A673 (cell line): ENCODE measurements at regions not wholly inside any gene's neighbourhood (a gene's known extent, or its start where the extent isn't known, plus 50 kb on each side); places are given as distances from the start of the nearest gene placed in this dataset.
"Not testable (repeated sequence)": the region's sequence is repeated elsewhere in the genome, so short reads cannot be mapped to it uniquely, and the experiment has no call there.

Experiments used
- BruUV-seq: library from RNA; stranded (reverse); fragments of 400-500 nt; replicated peaks from 2 replicates; lab custom pipeline; 2021; lab: Mats Ljungman, UMichigan
- CTCF ChIA-PET: fragments of 300-600 bp; sonication (Branson Sonifier 250); formaldehyde crosslinking; loops from one replicate; lab custom pipeline; 2022; ENCODE audit warnings: antibody characterized with exemption; lab: Charles Lee
- POLR2A ChIA-PET: fragments of 300-600 bp; sonication (Branson Sonifier 250); formaldehyde crosslinking; loops from one replicate; lab custom pipeline; 2022; ENCODE audit warnings: antibody characterized with exemption; ENCODE audit not compliant: low non-redundant PET; lab: Charles Lee
- DNase-seq: peaks from one replicate; pipeline ENCODE4 v3.0.0-alpha.2; 2015; ENCODE audit warnings: low spot score
- H3K27ac ChIP-seq: fragments of 200-600 bp; sonication (generic); 2 replicates; pipeline ENCODE4 v1.5.1; 2016; ENCODE audit warnings: mixed run types, low read depth, mild to moderate bottlenecking, mixed read lengths, antibody characterized with exemption, low read length; ENCODE audit not compliant: poor library complexity, severe bottlenecking
- H3K27me3 ChIP-seq: fragments of 200-600 bp; sonication (generic); replicated peaks from 2 replicates; pipeline ENCODE4 v1.6.1; 2017; ENCODE audit warnings: mixed run types, low read depth, mild to moderate bottlenecking, mixed read lengths, antibody characterized with exemption, low read length; ENCODE audit not compliant: insufficient read depth, poor library complexity
- H3K36me3 ChIP-seq: fragments of 200-600 bp; sonication (generic); 2 replicates; pipeline ENCODE4 v1.6.1; 2016; ENCODE audit warnings: mixed run types, mild to moderate bottlenecking, mixed read lengths, antibody characterized with exemption, low read length; ENCODE audit not compliant: insufficient read depth, poor library complexity, severe bottlenecking
- H3K4me1 ChIP-seq: fragments of 200-600 bp; sonication (generic); 2 replicates; pipeline ENCODE4 v1.6.1; 2017; ENCODE audit warnings: mixed run types, mild to moderate bottlenecking, mixed read lengths, antibody characterized with exemption, low read length; ENCODE audit not compliant: insufficient read depth, poor library complexity, severe bottlenecking
- H3K4me3 ChIP-seq: fragments of 200-600 bp; sonication (generic); 2 replicates; pipeline ENCODE4 v1.5.1; 2016; ENCODE audit warnings: low read depth, mixed run types, mild to moderate bottlenecking, mixed read lengths, low read length; ENCODE audit not compliant: poor library complexity, severe bottlenecking
- H3K9me3 ChIP-seq: fragments of 200-600 bp; sonication (generic); 2 replicates; pipeline ENCODE4 v1.6.1; 2016; ENCODE audit warnings: mixed run types, low read depth, mild to moderate bottlenecking, mixed read lengths, antibody characterized with exemption, low read length; ENCODE audit not compliant: poor library complexity, severe bottlenecking
- EZH2 ChIP-seq: fragments of 200-600 bp; sonication (generic); IDR thresholded peaks from 2 replicates; pipeline ENCODE4 v1.6.1; 2017; ENCODE audit warnings: borderline replicate concordance, low read depth, mild to moderate bottlenecking, mixed read lengths, antibody characterized with exemption, low read length; ENCODE audit not compliant: poor library complexity, severe bottlenecking
- intact Hi-C: fragments of 100-400 bp; cut with micrococcal nuclease; formaldehyde crosslinking; loops from one replicate; pipeline ENCODE4 v1.10.0; 2022; ENCODE audit not compliant: unreplicated experiment
- TF ChIP-seq, protein P1 (sequence below): fragments of 300-800, 200-600 bp; sonication (generic); conservative IDR thresholded peaks from 2 replicates; pipeline ENCODE4 v1.5.1; 2017; ENCODE audit warnings: low read depth, mild to moderate bottlenecking, antibody characterized with exemption, low read length, moderate library complexity, mixed read lengths

DNA sequence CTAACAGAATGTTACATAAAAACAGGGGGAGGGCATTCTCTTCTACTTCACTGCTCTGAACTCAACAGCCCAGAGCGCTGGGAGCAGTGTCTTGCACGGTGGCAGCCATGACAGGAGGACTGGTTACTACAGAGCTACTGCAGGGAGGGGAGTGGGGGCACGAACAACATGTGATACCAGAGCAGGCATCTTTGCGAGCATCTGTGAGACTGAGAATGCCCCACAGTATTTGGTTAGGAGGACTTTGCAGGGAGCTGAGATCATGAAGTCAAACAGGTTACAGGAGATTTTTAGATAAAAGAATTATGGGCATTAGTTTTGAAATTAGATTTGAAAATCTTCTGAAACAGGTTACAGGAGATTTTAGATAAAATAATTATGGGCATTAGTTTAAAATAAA is 58.8 kb upstream of the GOLGA8B start:
- Histone ChIP-seq H3K9me3 (no peaks in the 10 kb centered on the region), H3K27me3 (no peaks in the 10 kb centered on the region), H3K27ac (no peak overlapping the region), H3K4me1 (no peaks in the 10 kb centered on the region), H3K36me3 (no peaks in the 10 kb centered on the region), H3K4me3 (no peak overlapping the region)
- no TSS peak for BruUV-seq
- no peak for DNase-seq
- TF ChIP-seq, protein P1, sequence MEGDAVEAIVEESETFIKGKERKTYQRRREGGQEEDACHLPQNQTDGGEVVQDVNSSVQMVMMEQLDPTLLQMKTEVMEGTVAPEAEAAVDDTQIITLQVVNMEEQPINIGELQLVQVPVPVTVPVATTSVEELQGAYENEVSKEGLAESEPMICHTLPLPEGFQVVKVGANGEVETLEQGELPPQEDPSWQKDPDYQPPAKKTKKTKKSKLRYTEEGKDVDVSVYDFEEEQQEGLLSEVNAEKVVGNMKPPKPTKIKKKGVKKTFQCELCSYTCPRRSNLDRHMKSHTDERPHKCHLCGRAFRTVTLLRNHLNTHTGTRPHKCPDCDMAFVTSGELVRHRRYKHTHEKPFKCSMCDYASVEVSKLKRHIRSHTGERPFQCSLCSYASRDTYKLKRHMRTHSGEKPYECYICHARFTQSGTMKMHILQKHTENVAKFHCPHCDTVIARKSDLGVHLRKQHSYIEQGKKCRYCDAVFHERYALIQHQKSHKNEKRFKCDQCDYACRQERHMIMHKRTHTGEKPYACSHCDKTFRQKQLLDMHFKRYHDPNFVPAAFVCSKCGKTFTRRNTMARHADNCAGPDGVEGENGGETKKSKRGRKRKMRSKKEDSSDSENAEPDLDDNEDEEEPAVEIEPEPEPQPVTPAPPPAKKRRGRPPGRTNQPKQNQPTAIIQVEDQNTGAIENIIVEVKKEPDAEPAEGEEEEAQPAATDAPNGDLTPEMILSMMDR: no peak
- no peak for TF ChIP-seq EZH2
- intact Hi-C loops: no loop called here
- ChIA-PET CTCF (no interaction called here), POLR2A (no interaction called here)

DNA sequence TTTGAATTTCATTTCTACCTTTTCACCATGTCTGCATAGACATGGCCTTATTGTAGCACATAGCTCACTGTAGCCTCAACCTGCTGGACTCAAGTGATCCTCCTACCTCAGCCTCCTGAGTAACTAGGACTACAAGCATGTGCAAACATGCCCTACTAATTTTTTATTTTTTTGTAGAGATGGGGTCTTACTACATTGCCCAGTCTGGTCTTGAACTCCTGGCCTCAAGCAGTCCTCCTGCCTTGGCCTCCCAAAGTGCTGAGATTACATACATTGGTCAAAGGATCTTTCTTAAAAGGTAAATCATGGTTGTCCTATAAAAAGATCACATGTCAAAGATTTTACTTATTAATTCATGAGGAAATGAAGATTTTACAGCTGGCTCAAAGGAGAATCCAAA is 57.2 kb upstream of the GOLGA8B start:
- ChIA-PET CTCF (no interaction called here), POLR2A (no interaction called here)
- no peak for TF ChIP-seq EZH2
- TF ChIP-seq, protein P1: no peak
- no TSS peak for BruUV-seq
- no peak for DNase-seq
- H3K4me1 ChIP-seq: no peaks in the 10 kb centered on the region
- H3K9me3 ChIP-seq: no peaks in the 10 kb centered on the region
- no peak overlapping the region for H3K27ac ChIP-seq
- H3K36me3 ChIP-seq: no peaks in the 10 kb centered on the region
- intact Hi-C loops: no loop called here
- H3K27me3 ChIP-seq: no peaks in the 10 kb centered on the region
- no peak overlapping the region for H3K4me3 ChIP-seq

DNA sequence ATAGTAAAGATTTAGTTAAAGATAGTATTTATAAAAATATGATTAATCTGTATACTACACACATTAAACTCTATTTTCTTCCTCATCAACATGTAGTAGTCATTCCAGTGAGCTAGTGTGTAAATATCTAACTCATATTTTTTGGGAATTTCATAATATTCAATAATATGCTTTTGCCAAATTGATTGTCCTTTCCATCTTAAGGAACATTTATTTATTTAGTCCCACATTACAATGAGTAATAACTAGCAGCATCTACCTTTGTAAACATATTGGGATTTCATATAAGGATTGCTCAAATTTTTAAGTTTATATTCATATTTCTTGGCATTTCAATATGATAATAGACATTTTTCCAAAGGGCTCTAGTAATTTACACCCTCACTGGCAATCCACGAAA is 53.9 kb upstream of the GOLGA8B start:
- Histone ChIP-seq H3K4me3 (no peak overlapping the region), H3K36me3 (no peaks in the 10 kb centered on the region), H3K4me1 (no peaks in the 10 kb centered on the region), H3K27me3 (no peaks in the 10 kb centered on the region), H3K27ac (no peak overlapping the region), H3K9me3 (no peaks in the 10 kb centered on the region)
- ChIA-PET CTCF (no interaction called here), POLR2A (no interaction called here)
- BruUV-seq: no TSS peak
- no peak for DNase-seq
- TF ChIP-seq EZH2: no peak
- TF ChIP-seq, protein P1: no peak
- intact Hi-C loops: no loop called here

- intact Hi-C loops, H3K36me3 ChIP-seq, DNase-seq, POLR2A ChIA-PET, H3K27me3 ChIP-seq, H3K4me1 ChIP-seq, H3K9me3 ChIP-seq, H3K4me3 ChIP-seq, BruUV-seq, CTCF ChIA-PET, H3K27ac ChIP-seq: not testable (repeated sequence)
Observed at GRCh38 chr15:34633602-34634001, 50.2 kb upstream of the GOLGA8B start.
